ENCODE measurements at regions not wholly inside any gene's neighbourhood (a gene's known extent, or its start where the extent isn't known, plus 50 kb on each side); places are given as distances from the start of the nearest gene placed in this dataset.

DNA sequence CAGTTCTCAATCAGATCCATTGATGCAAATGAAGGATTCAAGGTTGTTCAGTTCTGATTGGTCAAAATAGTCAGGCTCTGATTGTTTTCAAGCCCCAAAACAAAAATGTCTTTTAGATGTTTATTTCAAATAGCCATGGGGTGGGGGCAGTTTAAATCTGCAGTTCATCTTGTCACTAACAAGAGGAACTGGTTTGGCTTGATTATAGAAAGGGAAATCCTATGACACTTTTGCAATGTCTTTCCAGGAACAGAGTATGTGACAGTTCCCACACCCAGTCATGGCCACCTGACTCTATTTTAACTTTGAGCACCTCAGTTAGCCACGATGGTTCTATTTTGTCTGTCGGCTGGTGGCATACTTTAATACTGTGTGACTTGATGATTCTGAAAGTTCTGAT lies 1544.1 kb downstream of the PLA2G4A start:
- Mint-ChIP-seq H3K27ac (peak overlapping the region; percentile 33), H3K4me1 (ENCODE audit: unreplicated experiment) (peaks cover 6% of the 10 kb centered on the region), H3K27me3 (no peaks in the 10 kb centered on the region), H3K36me3 (no peaks in the 10 kb centered on the region), H3K4me3 (no peak overlapping the region), H3K9me3 (no peaks in the 10 kb centered on the region)
- DNase-seq (ENCODE audit: extremely low spot score, unreplicated experiment): no peak
- TF ChIP-seq, protein P1, sequence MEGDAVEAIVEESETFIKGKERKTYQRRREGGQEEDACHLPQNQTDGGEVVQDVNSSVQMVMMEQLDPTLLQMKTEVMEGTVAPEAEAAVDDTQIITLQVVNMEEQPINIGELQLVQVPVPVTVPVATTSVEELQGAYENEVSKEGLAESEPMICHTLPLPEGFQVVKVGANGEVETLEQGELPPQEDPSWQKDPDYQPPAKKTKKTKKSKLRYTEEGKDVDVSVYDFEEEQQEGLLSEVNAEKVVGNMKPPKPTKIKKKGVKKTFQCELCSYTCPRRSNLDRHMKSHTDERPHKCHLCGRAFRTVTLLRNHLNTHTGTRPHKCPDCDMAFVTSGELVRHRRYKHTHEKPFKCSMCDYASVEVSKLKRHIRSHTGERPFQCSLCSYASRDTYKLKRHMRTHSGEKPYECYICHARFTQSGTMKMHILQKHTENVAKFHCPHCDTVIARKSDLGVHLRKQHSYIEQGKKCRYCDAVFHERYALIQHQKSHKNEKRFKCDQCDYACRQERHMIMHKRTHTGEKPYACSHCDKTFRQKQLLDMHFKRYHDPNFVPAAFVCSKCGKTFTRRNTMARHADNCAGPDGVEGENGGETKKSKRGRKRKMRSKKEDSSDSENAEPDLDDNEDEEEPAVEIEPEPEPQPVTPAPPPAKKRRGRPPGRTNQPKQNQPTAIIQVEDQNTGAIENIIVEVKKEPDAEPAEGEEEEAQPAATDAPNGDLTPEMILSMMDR (conservative IDR thresholded peaks at IDR 0.05): no peak

DNA sequence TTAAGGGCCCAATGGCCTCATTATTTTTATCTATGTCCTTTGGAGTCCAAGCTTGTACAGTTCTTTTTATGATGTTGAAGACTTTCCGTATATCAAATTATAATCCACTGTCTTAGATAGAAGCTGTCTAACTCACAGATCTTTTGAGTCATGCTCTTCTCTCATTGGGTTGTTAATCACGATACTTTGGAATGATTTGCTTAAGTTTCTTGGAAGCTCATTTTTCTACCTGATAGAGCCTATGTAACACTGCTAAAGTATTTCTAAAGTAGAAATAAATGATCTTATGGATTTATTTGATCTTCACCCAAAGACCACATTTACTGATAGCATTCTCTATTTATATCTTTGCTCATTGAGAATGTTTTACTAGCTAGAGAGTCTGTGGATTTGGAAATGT lies 1554.1 kb downstream of the PLA2G4A start:
- Mint-ChIP-seq H3K9me3 (no peaks in the 10 kb centered on the region), H3K4me1 (ENCODE audit: unreplicated experiment) (peaks cover 3% of the 10 kb centered on the region), H3K27me3 (no peaks in the 10 kb centered on the region), H3K4me3 (no peak overlapping the region), H3K27ac (no peak overlapping the region), H3K36me3 (no peaks in the 10 kb centered on the region)
- TF ChIP-seq, protein P1 (conservative IDR thresholded peaks at IDR 0.05): no peak
- no peak for DNase-seq (ENCODE audit: extremely low spot score, unreplicated experiment)

DNA sequence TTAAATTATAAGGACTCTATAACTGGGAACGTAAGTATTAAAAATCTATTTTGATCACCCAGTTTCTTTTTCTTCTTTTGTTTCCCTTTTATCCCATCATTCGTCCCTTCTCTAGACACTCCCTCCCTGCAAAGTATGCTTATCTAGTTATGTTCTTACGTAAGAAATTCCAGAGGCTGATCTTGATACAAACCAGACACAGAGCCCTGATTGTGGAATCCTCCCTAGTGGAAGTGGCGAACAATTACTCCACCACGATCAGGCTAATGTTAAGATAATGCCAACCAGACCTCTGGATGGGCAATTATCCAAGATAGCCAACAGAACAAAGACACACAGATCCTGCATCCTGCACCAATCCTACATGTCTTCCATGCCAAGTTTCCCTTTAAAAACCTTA lies 1557.4 kb downstream of the PLA2G4A start:
- H3K36me3 Mint-ChIP-seq: no peaks in the 10 kb centered on the region
- no peaks in the 10 kb centered on the region for H3K9me3 Mint-ChIP-seq
- no peak overlapping the region for H3K4me3 Mint-ChIP-seq
- no peaks in the 10 kb centered on the region for H3K27me3 Mint-ChIP-seq
- no peak for DNase-seq (ENCODE audit: extremely low spot score, unreplicated experiment)
- H3K27ac Mint-ChIP-seq: peak overlapping the region; percentile 76
- TF ChIP-seq, protein P1 (conservative IDR thresholded peaks at IDR 0.05): no peak
- peaks cover 3% of the 10 kb centered on the region for H3K4me1 Mint-ChIP-seq (ENCODE audit: unreplicated experiment)

DNA sequence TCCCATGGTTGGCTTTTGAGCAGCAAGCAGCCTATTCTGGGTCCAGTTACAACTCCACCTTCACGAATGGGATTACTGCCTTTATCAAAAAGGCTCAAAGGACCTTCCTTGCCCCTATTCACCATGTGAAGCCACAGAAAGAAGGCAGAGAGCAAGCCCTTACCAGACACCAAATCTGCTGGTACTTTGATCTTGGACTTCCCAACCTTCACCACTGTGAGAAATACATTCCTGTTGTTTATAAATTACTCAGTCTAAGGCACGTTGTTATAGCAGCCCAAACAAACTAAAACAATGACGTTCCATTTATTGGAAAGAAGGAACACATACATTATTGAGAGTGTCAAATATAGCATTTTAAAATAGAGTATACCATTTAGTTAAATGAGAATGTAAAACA lies 1557.9 kb downstream of the PLA2G4A start:
- TF ChIP-seq, protein P1 (conservative IDR thresholded peaks at IDR 0.05): no peak
- Mint-ChIP-seq H3K27ac (no peak overlapping the region), H3K4me3 (no peak overlapping the region), H3K4me1 (ENCODE audit: unreplicated experiment) (peaks cover 3% of the 10 kb centered on the region), H3K9me3 (no peaks in the 10 kb centered on the region), H3K27me3 (no peaks in the 10 kb centered on the region), H3K36me3 (no peaks in the 10 kb centered on the region)
- DNase-seq (ENCODE audit: extremely low spot score, unreplicated experiment): no peak

DNA sequence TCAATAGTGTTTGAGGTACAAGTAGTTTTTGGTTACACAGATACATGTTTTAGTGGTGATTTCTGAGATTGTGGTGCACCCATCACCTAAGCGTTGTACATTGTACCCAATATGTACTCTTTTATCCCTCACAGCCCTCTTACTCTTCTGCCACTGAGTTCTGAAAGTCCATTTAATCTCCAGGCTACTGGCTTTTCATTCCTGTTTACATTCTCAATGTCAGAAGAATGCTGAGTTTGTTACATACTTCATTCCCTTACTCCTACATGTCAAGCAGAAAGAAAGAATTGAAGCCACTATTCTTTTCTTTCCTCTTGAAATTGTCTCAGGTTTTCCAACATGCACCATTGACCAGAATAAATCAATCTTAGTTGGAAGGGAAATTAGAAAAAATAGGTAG lies 1565.9 kb downstream of the PLA2G4A start:
- Mint-ChIP-seq H3K27me3 (no peaks in the 10 kb centered on the region), H3K4me3 (no peak overlapping the region), H3K9me3 (no peaks in the 10 kb centered on the region), H3K27ac (no peak overlapping the region), H3K4me1 (ENCODE audit: unreplicated experiment) (no peaks in the 10 kb centered on the region), H3K36me3 (no peaks in the 10 kb centered on the region)
- DNase-seq (ENCODE audit: extremely low spot score, unreplicated experiment): no peak
- TF ChIP-seq, protein P1 (conservative IDR thresholded peaks at IDR 0.05): no peak

DNA sequence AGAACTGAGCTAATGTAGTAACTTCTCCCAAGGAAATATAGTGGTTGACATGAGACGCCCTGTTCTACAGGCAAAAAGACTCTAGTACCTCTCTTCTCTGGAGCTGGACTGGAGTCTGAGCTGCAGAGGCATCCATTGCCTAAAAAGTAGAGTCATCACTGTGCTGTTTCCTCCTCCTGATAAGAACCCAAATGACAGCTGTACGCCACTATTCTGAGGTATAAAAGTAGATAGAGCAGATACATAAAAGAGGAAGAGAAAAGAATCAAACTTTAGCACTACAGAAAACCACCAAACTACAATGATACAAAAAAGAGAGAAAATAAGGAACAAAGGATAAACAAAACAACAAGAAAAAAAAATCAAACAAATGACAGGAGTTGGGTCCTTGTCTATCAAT lies 1568.8 kb downstream of the PLA2G4A start:
- Mint-ChIP-seq H3K4me1 (ENCODE audit: unreplicated experiment) (no peaks in the 10 kb centered on the region), H3K27ac (no peak overlapping the region), H3K36me3 (no peaks in the 10 kb centered on the region), H3K9me3 (no peaks in the 10 kb centered on the region), H3K27me3 (no peaks in the 10 kb centered on the region), H3K4me3 (no peak overlapping the region)
- TF ChIP-seq, protein P1 (conservative IDR thresholded peaks at IDR 0.05): no peak
- no peak for DNase-seq (ENCODE audit: extremely low spot score, unreplicated experiment)

Measured in type B pancreatic cell (in vitro differentiated cells).